GM21528 (cell line): ENCODE measurements at regions not wholly inside any gene's neighbourhood (a gene's known extent, or its start where the extent isn't known, plus 50 kb on each side); places are given as distances from the start of the nearest gene placed in this dataset.
"Not testable (repeated sequence)": the region's sequence is repeated elsewhere in the genome, so short reads cannot be mapped to it uniquely, and the experiment has no call there.

Experiments used
- ATAC-seq: cut with Tn5 transposase; IDR thresholded peaks from one replicate; pipeline ENCODE4 v1.9.1; 2021; ENCODE audit warnings: mild to moderate bottlenecking, moderate library complexity; ENCODE audit not compliant: unreplicated experiment, low FRiP score

DNA sequence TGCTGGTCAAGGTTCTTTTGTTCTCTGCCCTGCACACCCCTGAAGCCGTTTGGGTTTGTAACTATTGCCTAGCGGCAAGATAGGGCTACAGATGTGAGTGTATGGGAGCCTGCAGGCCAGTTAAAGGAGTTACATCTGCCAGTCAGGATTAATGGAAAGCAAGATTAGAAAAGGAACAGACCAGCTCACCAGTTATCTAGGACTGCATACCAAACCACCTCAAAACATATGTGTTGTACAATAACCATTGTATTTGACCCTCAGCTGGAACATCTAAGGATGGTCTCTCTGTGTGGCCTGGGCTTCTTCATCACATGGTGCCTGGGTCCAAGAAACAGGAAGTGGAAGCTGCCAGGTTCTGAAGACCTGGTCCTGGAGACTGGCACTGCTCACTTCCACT lies 52.5 kb upstream of the FBXO28 start:
- ATAC-seq, result no peak

DNA sequence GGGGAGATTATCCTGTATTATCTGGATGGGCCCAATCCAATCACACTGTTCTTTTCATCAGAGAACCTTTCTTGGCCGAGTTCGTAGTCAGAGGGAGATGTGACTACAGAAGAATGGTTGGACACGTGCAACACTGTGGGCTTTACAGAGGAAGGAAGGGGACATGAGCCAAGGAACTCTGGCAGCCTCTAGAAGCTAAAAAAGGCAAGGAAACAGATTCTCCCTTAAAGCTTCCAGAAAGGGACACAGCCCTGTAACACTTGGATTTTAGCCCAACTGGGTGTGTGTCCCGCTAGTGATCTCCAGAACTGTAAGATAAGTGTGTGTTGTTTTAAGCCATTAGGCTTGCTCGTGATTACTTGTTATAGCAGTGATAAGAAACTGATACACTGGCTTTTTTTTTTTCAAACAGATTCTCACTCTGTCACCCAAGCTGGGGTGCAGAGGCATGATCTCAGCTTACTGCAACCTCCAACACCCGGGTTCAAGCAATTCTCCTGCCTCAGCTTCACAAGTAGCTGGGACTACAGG lies 53.9 kb upstream of the FBXO28 start:
- no peak for ATAC-seq

DNA sequence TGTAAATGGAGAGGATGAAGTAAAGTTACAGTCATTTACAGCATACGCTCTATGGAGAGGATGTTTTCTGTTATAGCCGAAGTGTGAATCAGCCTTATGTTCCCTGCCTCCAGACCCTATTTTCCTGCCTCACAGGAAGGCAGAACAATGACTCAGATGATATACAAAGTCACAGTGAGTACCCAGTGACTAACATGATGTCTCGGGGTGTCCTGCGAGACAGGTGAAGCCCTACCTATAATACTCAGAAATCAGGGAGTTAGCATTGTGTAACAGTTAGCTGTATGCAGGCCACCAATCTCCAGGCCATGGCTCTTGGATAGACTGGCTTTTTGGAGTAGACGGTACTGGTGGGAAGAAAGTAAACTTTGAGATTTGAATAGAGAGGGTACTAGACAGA lies 55.6 kb upstream of the FBXO28 start:
- ATAC-seq, result no peak

GRCh38 chr1:224057461-224058199 lies 56.3 kb upstream of the FBXO28 start:
- ATAC-seq, result no peak

- no peak for ATAC-seq
Observed at GRCh38 chr1:224054611-224055010, 59.3 kb upstream of the FBXO28 start.

DNA sequence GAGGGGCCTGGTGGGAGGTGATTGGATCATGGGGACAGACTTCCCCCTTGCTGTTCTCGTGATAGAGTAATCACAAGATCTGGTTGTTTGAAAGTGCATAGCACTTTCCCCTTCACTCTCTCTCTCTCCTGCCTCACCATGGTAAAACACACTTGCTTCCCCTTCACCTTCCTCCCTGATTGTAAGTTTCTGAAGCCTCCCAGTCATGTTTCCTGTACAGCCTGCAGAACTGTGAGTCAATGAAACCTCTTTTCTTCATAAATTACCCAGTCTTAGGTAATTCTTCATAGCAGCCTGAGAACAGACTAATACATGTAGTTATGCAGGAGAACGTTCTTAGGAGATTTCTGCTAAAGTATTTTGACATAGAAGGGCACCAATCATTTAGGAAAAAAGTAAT lies 59.9 kb upstream of the FBXO28 start:
- ATAC-seq, result no peak

DNA sequence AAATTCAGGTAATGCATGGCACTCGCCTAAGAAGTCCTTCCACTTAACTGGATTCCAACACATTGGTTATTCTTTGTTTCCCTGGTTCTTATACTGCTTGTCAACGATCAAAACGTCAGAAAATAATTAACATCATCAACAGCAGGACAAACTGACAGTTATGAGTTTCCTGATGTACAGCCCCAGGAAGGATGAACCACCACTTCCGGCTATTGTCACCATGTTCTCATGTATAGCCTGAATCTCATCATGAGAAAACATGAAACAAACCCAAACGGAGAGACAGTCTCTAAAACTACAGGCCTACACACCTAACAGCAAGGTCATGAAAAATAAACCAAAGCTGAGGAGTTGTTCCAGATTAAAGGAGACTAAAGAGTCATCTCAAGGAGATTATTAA lies 60.5 kb upstream of the FBXO28 start:
- no peak for ATAC-seq

- ATAC-seq, result no peak
Observed at GRCh38 chr1:224052772-224053171, 61.1 kb upstream of the FBXO28 start.

DNA sequence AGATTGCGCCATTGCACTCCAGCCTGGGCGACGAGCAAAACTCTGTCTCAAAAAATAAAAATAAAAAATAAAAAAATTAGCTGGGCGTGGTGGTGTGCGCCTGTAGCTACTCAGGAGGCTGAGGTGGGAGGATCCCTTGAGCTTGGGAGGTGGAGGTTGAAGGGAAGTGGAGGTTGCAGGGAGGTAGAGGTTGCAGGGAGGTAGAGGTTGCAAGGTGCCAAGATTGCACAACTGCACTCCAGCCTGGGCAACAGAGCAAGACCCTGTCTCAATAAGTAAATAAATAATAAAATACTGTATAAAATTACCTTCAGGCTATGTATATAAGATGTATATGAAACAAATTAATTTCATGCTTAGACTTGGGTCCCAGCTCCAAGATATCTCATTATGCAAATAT lies 62.1 kb upstream of the FBXO28 start:
- not testable (repeated sequence) for ATAC-seq

DNA sequence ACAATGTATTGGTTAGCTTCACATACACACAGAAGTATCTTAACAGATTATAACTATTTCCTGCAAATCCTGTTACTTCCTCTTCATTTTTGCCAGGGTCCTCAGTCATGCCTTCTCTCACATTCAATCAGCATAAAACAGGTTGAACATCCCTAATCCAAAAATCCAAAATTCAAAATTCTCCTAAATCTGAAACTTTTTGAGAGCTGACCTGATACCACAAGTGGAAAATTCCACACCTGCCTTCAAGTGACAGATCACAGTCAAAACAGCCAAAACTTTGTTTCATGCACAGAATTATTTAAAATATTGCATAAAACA lies 62.9 kb upstream of the FBXO28 start:
- no peak for ATAC-seq

DNA sequence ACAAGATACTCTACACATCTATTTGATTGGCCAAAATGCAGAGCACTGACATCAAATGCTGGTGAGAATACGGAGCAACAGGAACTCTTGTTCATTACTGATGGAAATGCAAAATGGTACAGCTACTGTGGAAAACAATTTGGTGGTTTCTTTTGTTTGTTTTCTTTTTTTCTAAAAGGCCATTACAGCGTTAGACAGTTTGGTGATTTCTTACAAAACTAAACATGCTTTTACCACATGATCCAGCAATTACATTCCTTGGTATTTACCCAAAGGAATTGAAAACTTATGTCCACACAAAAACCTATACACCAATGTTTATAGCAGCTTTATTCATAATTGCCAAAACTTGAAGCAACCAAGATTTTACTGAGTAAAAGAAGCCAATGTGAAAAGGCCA lies 66.4 kb upstream of the FBXO28 start:
- ATAC-seq, result no peak

DNA sequence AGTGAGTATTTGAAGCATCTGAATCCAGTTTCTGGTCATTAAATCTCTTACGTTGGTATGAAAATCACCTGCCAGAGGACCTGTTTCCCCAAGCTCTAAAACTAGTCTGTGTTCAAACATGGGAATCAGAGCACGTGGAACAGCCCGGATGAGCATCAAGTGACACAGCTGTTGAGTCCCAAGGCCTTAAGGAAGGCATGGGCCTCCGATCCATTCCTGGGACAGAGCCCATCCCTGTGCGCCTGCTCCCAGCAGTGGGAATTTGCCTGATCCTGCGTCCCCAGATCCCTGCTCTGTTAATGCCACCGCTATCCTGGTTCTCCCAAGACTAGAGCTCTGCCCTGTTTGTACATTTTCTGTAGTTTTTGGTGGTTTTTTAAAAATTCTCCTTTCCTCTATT lies 68.4 kb upstream of the FBXO28 start:
- ATAC-seq, result no peak

DNA sequence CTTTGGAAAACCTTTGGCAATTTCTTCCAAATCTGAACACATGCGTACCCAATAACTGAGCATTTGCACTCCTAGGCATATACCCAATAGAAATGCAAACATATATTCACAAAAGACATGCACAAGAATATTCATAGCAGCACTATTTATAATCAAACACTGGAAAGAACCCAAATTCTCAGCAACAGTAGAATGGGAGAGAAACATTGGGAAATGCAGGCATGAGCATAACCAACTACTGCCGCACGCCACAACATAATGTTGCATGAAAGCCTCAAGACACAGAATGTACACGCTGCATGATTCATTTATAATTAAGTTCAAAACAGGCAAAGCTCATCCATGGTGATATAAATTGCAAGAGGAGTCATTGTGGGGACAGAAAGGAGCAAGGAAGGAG lies 69.5 kb upstream of the FBXO28 start:
- ATAC-seq, result no peak

DNA sequence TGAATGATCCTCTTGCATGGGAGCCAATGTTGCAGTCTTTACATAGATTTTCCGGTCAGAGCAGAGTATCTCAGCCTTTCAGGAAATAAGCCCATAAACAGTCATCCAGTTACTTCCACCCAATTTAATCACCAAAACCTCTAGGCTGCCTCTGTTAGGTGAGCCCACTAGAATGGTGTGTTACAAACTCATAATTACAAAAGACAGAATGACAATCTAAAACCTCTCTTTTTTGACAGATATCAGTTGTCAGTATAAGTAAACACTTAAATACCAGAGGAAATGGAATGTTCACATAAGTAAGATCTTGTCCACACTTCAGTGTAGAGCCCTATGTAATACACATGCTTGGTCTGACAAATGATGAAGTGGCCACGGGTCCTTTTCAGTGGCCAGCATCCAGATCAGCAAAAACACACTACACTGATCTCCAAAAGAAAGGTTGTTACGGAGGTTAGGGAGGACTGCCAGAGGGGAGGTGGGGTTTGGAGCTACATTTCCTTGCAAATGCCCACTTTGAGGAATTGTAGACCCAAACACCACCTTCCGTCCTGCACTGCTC lies 71.3 kb upstream of the FBXO28 start:
- no peak for ATAC-seq

GRCh38 chr1:224041032-224041431 lies 72.9 kb upstream of the FBXO28 start:
- ATAC-seq, result no peak

DNA sequence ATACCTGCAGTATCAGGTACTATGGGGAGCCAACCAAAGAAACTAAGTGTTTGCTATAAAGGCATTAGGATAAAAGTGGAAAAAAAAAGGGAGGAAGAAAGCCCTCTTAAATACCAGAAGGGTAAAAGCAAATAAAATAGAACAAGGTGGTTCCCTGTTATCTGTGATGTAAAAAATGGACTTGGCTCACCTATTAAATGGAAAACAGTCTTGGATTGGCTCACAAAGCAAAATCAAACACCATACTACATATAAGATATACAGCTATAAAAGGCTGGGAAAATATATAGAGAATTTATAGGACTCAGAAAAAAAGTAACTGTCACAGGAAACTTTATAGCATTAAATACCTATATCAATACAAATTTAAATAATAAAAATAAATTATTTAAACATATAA lies 73.5 kb upstream of the FBXO28 start:
- ATAC-seq, result not testable (repeated sequence)

- ATAC-seq, result not testable (repeated sequence)
Observed at GRCh38 chr1:224040006-224040405, 73.9 kb upstream of the FBXO28 start.

DNA sequence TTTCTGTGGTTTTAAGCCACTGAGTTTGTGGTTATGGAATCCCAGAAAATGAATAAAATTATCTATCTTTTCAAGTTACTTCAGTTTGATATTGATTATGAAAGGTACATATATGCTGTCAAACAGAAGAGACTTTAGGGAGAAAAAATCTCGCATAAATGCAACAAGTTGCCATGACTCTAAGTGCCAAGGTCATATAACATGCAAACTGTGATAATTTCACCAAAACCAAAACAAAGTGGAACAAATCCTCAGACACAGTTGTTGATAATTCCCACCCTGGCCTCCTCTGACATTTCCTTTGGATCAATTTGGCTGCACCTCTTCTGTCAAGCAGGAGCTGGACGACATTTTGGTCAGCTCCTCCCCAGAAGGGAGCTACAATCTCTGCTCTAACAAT lies 75.1 kb upstream of the FBXO28 start:
- not testable (repeated sequence) for ATAC-seq

- ATAC-seq, result not testable (repeated sequence)
Observed at GRCh38 chr1:224037362-224037761, 76.5 kb upstream of the FBXO28 start.

DNA sequence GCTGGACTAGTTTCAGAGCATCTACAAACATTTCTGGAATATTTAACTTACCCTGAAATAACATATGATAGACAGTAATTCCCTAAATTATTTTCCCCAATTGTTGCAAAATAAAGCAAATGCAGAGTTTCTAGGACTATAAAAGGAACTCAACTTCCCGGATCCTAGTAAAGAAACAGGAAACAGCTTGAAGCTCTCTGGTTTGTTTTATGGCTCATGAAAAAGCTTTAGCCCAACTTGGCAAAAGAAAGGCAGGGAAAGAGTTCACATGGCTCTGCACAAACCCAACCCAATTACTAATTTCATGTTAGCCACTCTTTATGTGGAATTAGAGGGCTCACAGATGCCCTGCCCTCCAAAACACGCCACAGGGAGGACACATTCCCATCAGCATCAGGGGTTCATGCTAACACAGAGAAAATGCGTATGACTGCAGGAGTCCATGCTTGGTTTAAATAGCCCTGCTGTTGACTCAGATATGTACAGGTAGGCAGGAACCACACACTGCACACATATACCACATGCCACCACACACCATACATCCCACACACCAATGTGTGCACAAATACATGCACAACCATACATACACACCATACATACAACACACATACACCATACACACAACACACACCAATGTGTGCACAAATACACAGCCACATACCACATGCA lies 81.2 kb upstream of the FBXO28 start:
- ATAC-seq, result not testable (repeated sequence)

- ATAC-seq, result not testable (repeated sequence)
Observed at GRCh38 chr1:224031986-224032385, 81.9 kb upstream of the FBXO28 start.

- not testable (repeated sequence) for ATAC-seq
Observed at GRCh38 chr1:224030257-224030656, 83.7 kb upstream of the FBXO28 start.
